ENCODE measurements at regions not wholly inside any gene's neighbourhood (a gene's known extent, or its start where the extent isn't known, plus 50 kb on each side); places are given as distances from the start of the nearest gene placed in this dataset.

DNA sequence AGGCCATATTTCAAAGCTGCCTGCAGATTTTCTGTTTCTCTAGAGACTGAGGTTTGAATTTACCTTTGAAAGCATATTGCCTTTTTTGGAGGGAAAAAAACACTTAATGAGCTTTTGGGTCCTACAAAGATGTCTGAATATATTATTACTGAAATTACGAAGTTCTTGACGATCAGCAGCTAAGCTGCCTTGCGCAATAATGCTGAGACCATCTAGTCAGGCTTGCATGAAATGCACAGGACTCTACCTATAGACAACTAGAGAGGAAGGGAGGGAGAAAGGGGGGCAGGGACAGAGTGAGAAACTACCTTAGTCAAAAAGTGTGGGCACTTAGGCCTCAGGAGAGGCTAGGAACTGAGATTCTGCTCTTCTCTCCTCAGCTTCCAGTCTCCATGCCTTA is 175.9 kb upstream of the KIF2A start:
- ChIA-PET POLR2A (ENCODE audit: low non-redundant PET) (no interaction called here), CTCF (interaction anchor here (0.8 kb wide), 1 partner anchor 134 kb away, joined by 3 read pairs; no protein-coding TSS in a partner anchor)
- TF ChIP-seq, protein P1, sequence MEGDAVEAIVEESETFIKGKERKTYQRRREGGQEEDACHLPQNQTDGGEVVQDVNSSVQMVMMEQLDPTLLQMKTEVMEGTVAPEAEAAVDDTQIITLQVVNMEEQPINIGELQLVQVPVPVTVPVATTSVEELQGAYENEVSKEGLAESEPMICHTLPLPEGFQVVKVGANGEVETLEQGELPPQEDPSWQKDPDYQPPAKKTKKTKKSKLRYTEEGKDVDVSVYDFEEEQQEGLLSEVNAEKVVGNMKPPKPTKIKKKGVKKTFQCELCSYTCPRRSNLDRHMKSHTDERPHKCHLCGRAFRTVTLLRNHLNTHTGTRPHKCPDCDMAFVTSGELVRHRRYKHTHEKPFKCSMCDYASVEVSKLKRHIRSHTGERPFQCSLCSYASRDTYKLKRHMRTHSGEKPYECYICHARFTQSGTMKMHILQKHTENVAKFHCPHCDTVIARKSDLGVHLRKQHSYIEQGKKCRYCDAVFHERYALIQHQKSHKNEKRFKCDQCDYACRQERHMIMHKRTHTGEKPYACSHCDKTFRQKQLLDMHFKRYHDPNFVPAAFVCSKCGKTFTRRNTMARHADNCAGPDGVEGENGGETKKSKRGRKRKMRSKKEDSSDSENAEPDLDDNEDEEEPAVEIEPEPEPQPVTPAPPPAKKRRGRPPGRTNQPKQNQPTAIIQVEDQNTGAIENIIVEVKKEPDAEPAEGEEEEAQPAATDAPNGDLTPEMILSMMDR (conservative IDR thresholded peaks at IDR 0.05; ENCODE audit: low read depth), result no peak
- DNase-seq (ENCODE audit: low spot score), result no peak
- no peak overlapping the region for H3K27ac ChIP-seq

DNA sequence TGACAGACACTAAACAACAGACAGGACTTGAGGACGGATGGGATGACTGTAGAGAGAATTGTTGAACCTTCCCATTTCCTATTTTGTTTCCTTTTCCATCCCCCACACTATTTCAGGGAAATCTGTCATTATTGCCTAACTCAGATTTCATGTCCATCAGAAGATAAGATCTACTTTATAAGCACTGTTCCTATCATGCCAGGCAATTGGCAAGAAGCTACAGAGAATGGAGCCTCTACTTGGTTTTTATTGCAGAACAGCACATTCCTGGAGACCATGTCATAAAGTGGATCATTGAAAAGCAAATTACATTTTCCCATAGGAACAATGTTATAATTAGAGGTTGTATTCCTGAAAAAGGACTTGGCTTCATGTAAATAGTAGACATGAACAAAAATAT is 173.7 kb upstream of the KIF2A start:
- CTCF ChIA-PET, result interaction anchor here (1.5 kb wide), 1 partner anchor 11 kb away, joined by 7 read pairs; no protein-coding TSS in a partner anchor
- no peak overlapping the region for H3K27ac ChIP-seq
- POLR2A ChIA-PET (ENCODE audit: low non-redundant PET), result no interaction called here
- peak; percentile 19 for DNase-seq (ENCODE audit: low spot score)
- TF ChIP-seq, protein P1 (conservative IDR thresholded peaks at IDR 0.05; ENCODE audit: low read depth), result no peak

DNA sequence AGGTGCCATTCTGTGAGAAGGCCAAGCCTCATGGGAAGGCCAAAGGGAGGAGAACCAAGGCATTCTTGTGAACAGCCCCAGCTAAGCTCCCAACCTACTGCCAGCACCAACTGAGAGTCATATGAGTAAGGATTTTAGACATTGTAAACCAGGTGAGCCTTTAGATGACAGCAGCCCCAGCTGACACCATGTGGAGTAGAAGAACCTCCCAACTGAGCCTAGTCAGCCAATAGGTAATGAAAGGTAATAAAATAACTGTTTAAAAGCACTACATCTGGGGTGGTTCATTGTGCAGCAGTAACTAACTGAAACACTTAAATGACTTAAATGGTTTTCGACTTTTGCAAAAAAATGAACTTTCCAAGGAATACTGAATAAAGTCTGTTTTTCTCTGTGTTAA is 172.6 kb upstream of the KIF2A start:
- ChIA-PET CTCF (no interaction called here), POLR2A (ENCODE audit: low non-redundant PET) (no interaction called here)
- no peak for DNase-seq (ENCODE audit: low spot score)
- TF ChIP-seq, protein P1 (conservative IDR thresholded peaks at IDR 0.05; ENCODE audit: low read depth), result no peak
- H3K27ac ChIP-seq, result no peak overlapping the region

DNA sequence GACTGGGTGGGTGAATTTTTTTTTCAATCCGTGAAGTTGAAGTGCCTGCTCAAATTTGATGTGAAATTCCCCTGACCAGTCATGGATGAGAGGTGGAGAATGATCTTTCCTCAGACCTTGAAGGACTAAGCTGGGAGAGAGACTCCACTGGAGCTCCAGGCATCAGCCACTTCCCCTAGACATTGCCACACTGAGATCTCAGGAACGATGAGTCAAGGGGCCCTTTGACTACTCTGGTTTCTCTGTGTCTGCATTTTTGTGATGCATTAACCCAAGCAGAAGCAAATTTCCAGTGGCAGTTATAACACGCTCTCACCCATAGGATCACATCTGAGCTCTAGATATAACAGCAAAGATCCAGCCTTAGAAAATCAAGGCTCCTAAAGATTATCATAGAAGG is 171.2 kb upstream of the KIF2A start:
- H3K27ac ChIP-seq, result no peak overlapping the region
- TF ChIP-seq, protein P1 (conservative IDR thresholded peaks at IDR 0.05; ENCODE audit: low read depth), result no peak
- POLR2A ChIA-PET (ENCODE audit: low non-redundant PET), result no interaction called here
- CTCF ChIA-PET, result interaction anchor here (0.8 kb wide), 1 partner anchor 9 kb away, joined by 8 read pairs; no protein-coding TSS in a partner anchor
- no peak for DNase-seq (ENCODE audit: low spot score)

DNA sequence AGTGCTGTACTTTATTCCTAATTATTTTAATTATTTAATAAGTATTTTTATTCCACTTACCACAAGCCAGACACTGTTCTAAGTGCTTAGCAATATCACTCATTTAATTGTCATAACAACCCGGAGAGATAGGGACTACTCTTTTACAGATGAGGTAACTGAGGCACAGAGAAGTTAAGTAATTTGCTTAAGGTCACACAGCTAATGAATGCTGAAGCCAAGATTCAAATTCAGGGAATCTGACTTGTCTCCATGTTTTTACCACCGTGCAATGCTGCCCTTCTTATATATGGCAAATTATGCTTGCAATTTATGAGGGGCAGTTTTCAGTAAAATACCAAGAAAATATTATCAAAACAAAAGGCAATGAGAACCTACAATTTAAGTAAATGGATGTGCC is 168.4 kb upstream of the KIF2A start:
- CTCF ChIA-PET, result no interaction called here
- POLR2A ChIA-PET (ENCODE audit: low non-redundant PET), result no interaction called here
- H3K27ac ChIP-seq, result no peak overlapping the region
- TF ChIP-seq, protein P1 (conservative IDR thresholded peaks at IDR 0.05; ENCODE audit: low read depth), result no peak
- no peak for DNase-seq (ENCODE audit: low spot score)

DNA sequence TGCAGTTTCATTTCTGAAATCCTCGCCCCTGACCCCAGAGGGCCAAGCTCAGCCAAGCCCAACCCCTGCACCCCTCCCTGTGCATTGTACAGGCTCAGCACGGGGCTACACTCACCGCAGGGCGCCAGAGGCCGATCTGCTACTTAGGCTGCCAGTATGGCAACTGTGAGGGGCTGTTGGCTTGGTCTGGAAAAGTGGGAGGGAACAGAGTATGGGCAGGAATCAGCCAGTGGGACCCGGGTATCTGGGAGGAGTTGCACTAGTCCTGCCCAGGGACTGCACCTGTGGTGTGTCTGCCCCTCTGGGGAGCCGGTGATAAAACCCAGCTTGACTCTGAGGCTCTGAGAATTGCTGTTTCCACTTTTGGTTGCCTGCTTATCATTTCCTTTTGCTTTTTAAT is 167.4 kb upstream of the KIF2A start:
- no peak for DNase-seq (ENCODE audit: low spot score)
- TF ChIP-seq, protein P1 (conservative IDR thresholded peaks at IDR 0.05; ENCODE audit: low read depth), result no peak
- ChIA-PET POLR2A (ENCODE audit: low non-redundant PET) (no interaction called here), CTCF (no interaction called here)
- H3K27ac ChIP-seq, result no peak overlapping the region

DNA sequence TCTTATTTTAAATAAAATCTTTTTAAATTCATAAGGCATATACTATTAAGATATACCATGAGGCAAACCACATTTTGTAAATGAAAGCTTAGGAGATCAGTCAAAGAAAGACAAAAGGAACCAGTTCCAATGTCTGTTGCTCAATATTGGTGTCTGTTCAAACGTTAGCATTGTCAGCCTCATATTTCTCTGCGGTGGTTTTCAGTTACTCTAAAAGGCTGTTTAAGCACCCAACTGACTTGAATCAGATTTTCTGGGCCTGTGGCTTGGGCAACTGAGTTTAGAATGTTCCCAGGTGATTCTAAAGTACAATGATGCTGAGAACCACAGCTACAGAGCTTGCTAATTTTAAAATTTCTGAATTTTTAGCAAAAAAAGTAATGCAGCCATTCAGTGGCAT is 166.3 kb upstream of the KIF2A start:
- CTCF ChIA-PET, result interaction anchor here (0.6 kb wide), 1 partner anchor 19 kb away, joined by 3 read pairs; no protein-coding TSS in a partner anchor
- H3K27ac ChIP-seq, result no peak overlapping the region
- TF ChIP-seq, protein P1 (conservative IDR thresholded peaks at IDR 0.05; ENCODE audit: low read depth), result no peak
- no peak for DNase-seq (ENCODE audit: low spot score)
- POLR2A ChIA-PET (ENCODE audit: low non-redundant PET), result no interaction called here
